GM19025 (cell line): ENCODE measurements at regions not wholly inside any gene's neighbourhood (a gene's known extent, or its start where the extent isn't known, plus 50 kb on each side); places are given as distances from the start of the nearest gene placed in this dataset.
"Not testable (repeated sequence)": the region's sequence is repeated elsewhere in the genome, so short reads cannot be mapped to it uniquely, and the experiment has no call there.

Experiments
- ATAC-seq: cut with Tn5 transposase; IDR thresholded peaks from one replicate; pipeline ENCODE4 v1.9.1; 2021; ENCODE audit warnings: mild to moderate bottlenecking, low read depth, moderate library complexity; ENCODE audit not compliant: unreplicated experiment

- ATAC-seq, result not testable (repeated sequence)
Measured at GRCh38 chrX:74181976-74182375, 122.0 kb upstream of the ZCCHC13 start.

DNA sequence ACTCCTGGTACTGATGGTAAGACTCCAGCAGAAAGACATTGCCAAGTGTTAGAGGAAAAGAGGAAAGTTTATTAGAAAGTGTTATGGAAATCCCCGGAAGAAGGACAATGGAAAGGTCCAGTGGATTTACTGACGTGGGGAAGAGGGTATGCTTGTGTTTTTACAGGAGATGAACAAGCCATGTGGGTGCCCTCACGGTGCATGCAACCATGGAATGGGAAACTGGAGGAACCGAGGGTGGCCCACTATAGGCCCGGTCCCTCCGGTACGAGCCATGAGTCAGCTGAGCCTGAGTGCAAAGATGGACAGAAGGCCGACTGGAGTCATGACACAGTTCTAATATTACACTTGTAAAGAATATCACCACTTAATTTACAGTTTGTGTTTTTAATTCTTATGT is 123.3 kb upstream of the ZCCHC13 start:
- no peak for ATAC-seq

GRCh38 chrX:74179990-74180389 is 124.0 kb upstream of the ZCCHC13 start:
- ATAC-seq, result no peak

- ATAC-seq, result no peak
Measured at GRCh38 chrX:74179499-74179898, 124.5 kb upstream of the ZCCHC13 start.

GRCh38 chrX:74179071-74179470 is 124.9 kb upstream of the ZCCHC13 start:
- no peak for ATAC-seq

- ATAC-seq, result no peak
Measured at GRCh38 chrX:74178536-74178935, 125.4 kb upstream of the ZCCHC13 start.

DNA sequence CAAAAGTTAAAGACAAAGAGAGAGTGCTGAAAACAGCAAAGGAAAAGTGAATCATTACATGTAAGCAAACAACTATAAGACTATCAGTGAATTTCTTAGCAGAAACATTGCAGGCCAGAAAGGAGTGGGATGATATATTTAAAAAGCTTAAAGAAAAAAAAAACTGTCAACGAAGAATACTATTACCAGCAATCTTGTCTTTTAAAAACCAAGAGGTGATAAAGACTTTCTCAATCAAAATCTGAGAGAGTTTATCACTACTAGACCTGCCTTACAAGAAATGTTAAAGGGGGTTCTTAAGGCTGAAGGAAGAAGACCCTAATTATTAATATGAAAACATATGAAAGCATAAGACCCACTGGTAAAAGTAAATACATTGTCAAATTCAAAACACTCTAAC is 132.5 kb upstream of the ZCCHC13 start:
- ATAC-seq, result no peak

DNA sequence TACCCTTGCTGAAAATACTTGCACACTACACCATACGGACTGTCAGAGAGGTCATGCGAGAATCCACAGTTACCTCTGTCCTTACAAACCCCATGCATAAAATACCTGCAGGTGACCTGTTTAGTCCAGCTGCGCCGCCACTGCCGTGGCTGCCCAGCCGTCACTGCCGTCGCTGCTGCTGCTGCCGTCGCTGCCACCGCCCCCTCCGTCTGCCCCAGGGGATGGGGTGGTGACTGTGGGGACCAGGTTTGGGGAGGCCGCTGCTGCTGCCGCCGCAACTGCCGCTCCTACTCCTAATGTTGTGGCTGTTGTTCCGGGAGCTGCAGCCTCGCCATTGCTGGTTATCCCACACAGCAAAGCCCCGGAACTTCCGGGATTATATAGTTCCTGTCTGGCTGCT is 141.8 kb upstream of the ZCCHC13 start:
- no peak for ATAC-seq

GRCh38 chrX:74160816-74161215 is 143.2 kb upstream of the ZCCHC13 start:
- ATAC-seq, result no peak

DNA sequence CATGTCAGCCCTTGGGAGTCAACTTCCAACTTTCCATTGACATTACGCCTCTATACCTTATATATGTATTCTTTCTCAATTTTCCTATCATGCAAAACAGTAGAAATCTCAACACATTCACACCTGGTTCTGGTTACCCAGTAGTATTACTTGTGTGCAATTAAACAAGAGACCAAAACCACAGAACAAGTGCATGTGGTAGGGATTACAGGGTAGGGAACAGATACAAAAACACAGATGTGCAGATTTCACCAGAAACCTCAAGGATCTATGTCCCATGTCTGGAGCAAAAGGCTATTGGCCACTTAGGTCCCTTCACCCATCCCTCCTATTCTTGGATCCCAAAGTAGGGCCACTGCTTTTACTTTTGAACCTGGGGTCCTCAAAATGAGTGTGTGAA is 143.6 kb upstream of the ZCCHC13 start:
- ATAC-seq, result no peak

- ATAC-seq, result no peak
Measured at GRCh38 chrX:74147439-74147838, 156.5 kb upstream of the ZCCHC13 start.

GRCh38 chrX:74138943-74139342 is 165.0 kb upstream of the ZCCHC13 start:
- no peak for ATAC-seq

GRCh38 chrX:74133156-74133796 is 170.7 kb upstream of the ZCCHC13 start:
- no peak for ATAC-seq

DNA sequence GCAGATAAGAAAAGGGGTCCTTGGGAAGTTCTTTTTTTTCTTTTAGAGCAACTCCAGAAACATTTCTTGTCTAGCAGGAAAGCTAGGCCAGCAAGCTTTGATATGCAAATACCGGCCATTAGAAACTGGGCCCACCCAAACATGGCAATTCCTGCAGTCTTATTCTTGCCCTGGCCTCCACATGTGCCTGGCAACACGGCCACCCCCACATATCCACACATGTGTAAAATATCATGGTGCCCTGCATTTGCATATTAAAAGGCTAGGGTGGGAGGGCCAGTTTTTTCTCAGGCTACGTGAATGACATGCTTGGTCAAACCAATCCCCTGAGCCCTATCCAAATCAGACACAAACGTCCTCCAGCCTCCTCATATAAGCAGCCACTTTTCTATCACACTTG is 171.7 kb upstream of the ZCCHC13 start:
- no peak for ATAC-seq

DNA sequence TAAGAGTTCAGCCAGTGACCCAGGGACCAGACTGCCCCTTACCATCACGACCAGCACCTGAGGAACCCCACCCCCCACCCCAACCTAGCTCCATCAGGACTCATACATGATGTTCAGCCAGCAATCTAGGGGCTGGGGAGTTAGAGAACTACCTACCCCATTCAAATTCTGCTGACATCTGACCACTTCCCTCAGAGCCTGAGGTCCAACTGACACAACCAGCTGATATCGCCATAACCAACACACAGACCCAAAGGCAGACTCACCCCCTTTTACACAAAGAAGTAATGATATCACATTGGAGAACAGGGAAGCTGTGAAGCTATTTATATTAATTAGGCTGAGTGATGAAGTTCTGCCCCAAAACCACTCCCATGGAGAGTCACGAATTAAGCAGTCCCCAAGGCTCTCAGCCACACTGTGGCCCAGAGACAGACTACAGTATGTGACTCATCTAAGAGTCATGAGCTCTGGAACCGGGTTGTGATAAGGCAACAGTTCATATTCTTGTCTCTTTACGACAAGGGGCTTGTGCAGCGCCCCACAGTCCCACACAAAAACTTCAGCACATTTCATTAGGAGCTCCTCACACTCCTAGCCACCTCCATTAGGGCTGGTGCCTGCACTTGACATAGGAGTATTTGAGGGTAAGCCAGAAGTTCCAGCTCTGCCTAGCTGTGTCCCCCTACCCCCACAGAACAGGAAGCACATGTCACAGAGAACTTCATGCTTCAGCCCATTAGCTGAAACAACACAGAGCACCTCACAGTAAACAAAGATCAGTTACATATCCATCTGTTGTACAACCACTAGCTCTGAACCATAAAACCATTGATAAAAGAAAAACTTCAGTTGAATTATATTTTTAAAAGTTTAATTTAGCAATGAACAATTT is 184.7 kb upstream of the ZCCHC13 start:
- ATAC-seq, result no peak

DNA sequence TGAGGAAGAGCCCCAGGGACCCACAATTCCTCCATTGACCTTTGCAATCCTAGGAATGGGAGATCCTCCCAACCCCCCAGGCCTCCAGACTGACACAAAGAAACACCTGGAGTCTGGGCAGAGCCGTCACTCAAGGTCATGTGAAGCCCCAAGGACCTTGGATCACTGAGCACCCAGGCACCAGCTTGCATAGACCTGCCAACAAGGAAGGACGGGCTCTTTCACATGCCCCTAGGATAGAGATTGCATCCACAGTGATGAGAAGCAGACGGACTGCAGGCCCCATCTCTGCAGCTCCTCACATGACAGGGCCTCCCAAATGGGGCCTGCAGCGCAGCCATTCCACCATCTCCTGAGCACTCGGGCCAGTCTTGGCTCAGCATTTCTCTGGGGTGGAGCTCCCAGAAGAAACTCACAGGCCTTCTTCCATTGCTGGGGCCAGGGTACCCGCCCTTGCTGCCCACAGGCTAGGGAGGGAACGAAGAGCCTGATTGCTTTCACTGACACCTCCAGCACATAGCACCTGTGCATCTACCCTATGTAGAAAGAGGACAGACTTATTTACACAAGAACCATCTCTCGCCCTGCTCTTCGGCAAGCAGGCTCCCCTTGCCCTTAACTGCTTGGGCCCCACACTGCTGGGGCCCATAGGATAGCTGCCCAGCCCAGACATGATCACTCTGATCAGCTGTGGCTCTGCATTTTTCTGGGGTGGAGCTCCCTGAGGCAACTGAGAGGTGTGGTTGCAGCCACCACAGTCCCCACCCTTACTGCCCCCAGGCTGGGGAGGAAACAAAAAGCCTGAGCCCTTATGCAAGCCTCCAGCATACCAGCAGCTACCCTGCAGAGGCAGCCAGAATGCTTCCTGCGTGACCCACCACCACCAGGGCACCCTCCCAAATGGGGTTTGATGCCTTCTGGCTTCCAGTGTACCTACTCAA is 185.7 kb upstream of the ZCCHC13 start:
- ATAC-seq, result no peak

DNA sequence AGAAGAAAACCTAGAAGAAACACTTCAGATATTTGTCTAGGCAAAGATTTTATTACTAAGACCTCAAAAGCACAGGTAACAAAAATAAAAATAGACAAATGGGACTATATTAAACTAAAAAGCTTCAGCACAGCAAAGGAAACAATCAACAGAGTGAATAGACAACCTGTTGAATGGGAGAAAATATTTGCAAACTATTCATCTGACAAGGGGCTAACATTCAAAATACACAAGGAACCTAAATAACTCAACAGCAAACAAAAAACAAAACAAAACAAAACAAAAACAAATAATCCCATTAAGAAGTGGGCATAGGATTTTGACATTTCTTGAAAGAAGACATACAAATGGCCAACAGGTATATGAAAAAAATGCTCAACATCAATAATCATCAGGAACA is 192.7 kb upstream of the ZCCHC13 start:
- no peak for ATAC-seq

- no peak for ATAC-seq
Measured at GRCh38 chrX:74107666-74108065, 196.3 kb upstream of the ZCCHC13 start.

- ATAC-seq, result no peak
Measured at GRCh38 chrX:74104356-74105015, 199.5 kb upstream of the ZCCHC13 start.

DNA sequence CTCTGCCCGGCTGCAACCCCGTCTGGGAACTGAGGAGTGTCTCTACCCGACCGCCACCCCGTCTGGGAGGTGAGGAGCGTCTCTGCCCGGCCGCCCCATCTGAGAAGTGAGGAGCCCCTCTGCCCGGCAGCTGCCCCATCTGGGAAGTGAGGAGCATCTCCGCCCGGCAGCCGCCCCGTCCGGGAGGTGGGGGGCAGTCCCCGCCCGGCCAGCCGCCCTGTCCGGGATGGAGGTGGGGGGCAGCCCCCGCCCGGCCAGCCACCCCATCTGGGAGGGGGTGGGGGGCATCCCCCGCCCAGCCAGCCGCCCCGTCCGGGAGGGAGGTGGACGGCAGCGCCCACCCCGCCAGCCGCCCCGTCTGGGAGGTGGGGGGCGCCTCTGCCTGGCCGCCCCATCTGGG is 205.6 kb upstream of the ZCCHC13 start:
- not testable (repeated sequence) for ATAC-seq
